ENCODE measurements at regions not wholly inside any gene's neighbourhood (a gene's known extent, or its start where the extent isn't known, plus 50 kb on each side); places are given as distances from the start of the nearest gene placed in this dataset.

GRCh38 chr3:181626036-181626435 is 85.7 kb upstream of the SOX2 start:
- Mint-ChIP-seq H3K4me3 (ENCODE audit: unreplicated experiment) (no peak overlapping the region), H3K4me1 (ENCODE audit: unreplicated experiment) (peaks cover 18% of the 10 kb centered on the region), H3K27ac (ENCODE audit: unreplicated experiment) (no peak overlapping the region), H3K9me3 (ENCODE audit: unreplicated experiment) (no peaks in the 10 kb centered on the region), H3K27me3 (ENCODE audit: unreplicated experiment) (no peaks in the 10 kb centered on the region), H3K36me3 (ENCODE audit: unreplicated experiment) (no peaks in the 10 kb centered on the region)
- DNase-seq (ENCODE audit: extremely low spot score, unreplicated experiment) = no peak
- no peak for TF ChIP-seq CTCF (IDR thresholded peaks at IDR 0.05)

GRCh38 chr3:181623924-181624694 is 87.6 kb upstream of the SOX2 start:
- Mint-ChIP-seq H3K4me1 (ENCODE audit: unreplicated experiment) (peaks cover 12% of the 10 kb centered on the region), H3K4me3 (ENCODE audit: unreplicated experiment) (no peak overlapping the region), H3K27ac (ENCODE audit: unreplicated experiment) (no peak overlapping the region), H3K36me3 (ENCODE audit: unreplicated experiment) (no peaks in the 10 kb centered on the region), H3K27me3 (ENCODE audit: unreplicated experiment) (no peaks in the 10 kb centered on the region), H3K9me3 (ENCODE audit: unreplicated experiment) (no peaks in the 10 kb centered on the region)
- no peak for DNase-seq (ENCODE audit: extremely low spot score, unreplicated experiment)
- no peak for TF ChIP-seq CTCF (IDR thresholded peaks at IDR 0.05)

- no peak for TF ChIP-seq CTCF (IDR thresholded peaks at IDR 0.05)
- H3K9me3 Mint-ChIP-seq (ENCODE audit: unreplicated experiment) = no peaks in the 10 kb centered on the region
- H3K36me3 Mint-ChIP-seq (ENCODE audit: unreplicated experiment) = no peaks in the 10 kb centered on the region
- peaks cover 4% of the 10 kb centered on the region for H3K27me3 Mint-ChIP-seq (ENCODE audit: unreplicated experiment)
- H3K4me1 Mint-ChIP-seq (ENCODE audit: unreplicated experiment) = peaks cover 12% of the 10 kb centered on the region
- no peak overlapping the region for H3K4me3 Mint-ChIP-seq (ENCODE audit: unreplicated experiment)
- no peak for DNase-seq (ENCODE audit: extremely low spot score, unreplicated experiment)
- H3K27ac Mint-ChIP-seq (ENCODE audit: unreplicated experiment) = no peak overlapping the region
Observed at GRCh38 chr3:181622365-181622764, 89.4 kb upstream of the SOX2 start.

GRCh38 chr3:181619897-181620296 is 91.8 kb upstream of the SOX2 start:
- no peaks in the 10 kb centered on the region for H3K9me3 Mint-ChIP-seq (ENCODE audit: unreplicated experiment)
- no peaks in the 10 kb centered on the region for H3K36me3 Mint-ChIP-seq (ENCODE audit: unreplicated experiment)
- no peak for DNase-seq (ENCODE audit: extremely low spot score, unreplicated experiment)
- TF ChIP-seq CTCF (IDR thresholded peaks at IDR 0.05) = no peak
- H3K27ac Mint-ChIP-seq (ENCODE audit: unreplicated experiment) = no peak overlapping the region
- peaks cover 4% of the 10 kb centered on the region for H3K27me3 Mint-ChIP-seq (ENCODE audit: unreplicated experiment)
- H3K4me3 Mint-ChIP-seq (ENCODE audit: unreplicated experiment) = no peak overlapping the region
- peaks cover 12% of the 10 kb centered on the region for H3K4me1 Mint-ChIP-seq (ENCODE audit: unreplicated experiment)

GRCh38 chr3:181618260-181618659 is 93.5 kb upstream of the SOX2 start:
- Mint-ChIP-seq H3K9me3 (ENCODE audit: unreplicated experiment) (no peaks in the 10 kb centered on the region), H3K4me3 (ENCODE audit: unreplicated experiment) (no peak overlapping the region), H3K36me3 (ENCODE audit: unreplicated experiment) (no peaks in the 10 kb centered on the region), H3K27me3 (ENCODE audit: unreplicated experiment) (peaks cover 6% of the 10 kb centered on the region), H3K4me1 (ENCODE audit: unreplicated experiment) (peaks cover 8% of the 10 kb centered on the region), H3K27ac (ENCODE audit: unreplicated experiment) (no peak overlapping the region)
- no peak for TF ChIP-seq CTCF (IDR thresholded peaks at IDR 0.05)
- no peak for DNase-seq (ENCODE audit: extremely low spot score, unreplicated experiment)

All from osteocyte (in vitro differentiated cells).